Fibroblast of peridontal ligament (primary cell): ENCODE measurements at regions not wholly inside any gene's neighbourhood (a gene's known extent, or its start where the extent isn't known, plus 50 kb on each side); places are given as distances from the start of the nearest gene placed in this dataset.

Experiments used
- DNase-seq: peaks from one replicate; pipeline ENCODE4 v3.0.0-alpha.2; 2010; ENCODE audit errors: extremely low read depth

GRCh38 chr12:98144953-98145352 lies 370.4 kb upstream of the TMPO start:
- DNase-seq: no peak

GRCh38 chr12:98146043-98146442 lies 369.3 kb upstream of the TMPO start:
- DNase-seq: no peak

- no peak for DNase-seq
Observed at GRCh38 chr12:98146487-98146886, 368.9 kb upstream of the TMPO start.

- no peak for DNase-seq
Observed at GRCh38 chr12:98149270-98149669, 366.1 kb upstream of the TMPO start.

- DNase-seq: no peak
Observed at GRCh38 chr12:98149691-98150210, 365.6 kb upstream of the TMPO start.

GRCh38 chr12:98151105-98151590 lies 364.2 kb upstream of the TMPO start:
- DNase-seq: no peak

- no peak for DNase-seq
Observed at GRCh38 chr12:98151984-98152383, 363.4 kb upstream of the TMPO start.

GRCh38 chr12:98154850-98155249 lies 360.5 kb upstream of the TMPO start:
- DNase-seq: no peak

- no peak for DNase-seq
Observed at GRCh38 chr12:98156697-98157096, 358.7 kb upstream of the TMPO start.

- DNase-seq: no peak
Observed at GRCh38 chr12:98162906-98163678, 352.3 kb upstream of the TMPO start.

- no peak for DNase-seq
Observed at GRCh38 chr12:98172304-98172703, 343.1 kb upstream of the TMPO start.

GRCh38 chr12:98172801-98173200 lies 342.6 kb upstream of the TMPO start:
- DNase-seq: no peak

- DNase-seq: no peak
Observed at GRCh38 chr12:98173773-98174427, 341.5 kb upstream of the TMPO start.

GRCh38 chr12:98174428-98174809 lies 341.0 kb upstream of the TMPO start:
- DNase-seq: no peak

GRCh38 chr12:98178126-98178525 lies 337.3 kb upstream of the TMPO start:
- no peak for DNase-seq

- no peak for DNase-seq
Observed at GRCh38 chr12:98179151-98179550, 336.2 kb upstream of the TMPO start.

GRCh38 chr12:98180603-98181002 lies 334.8 kb upstream of the TMPO start:
- no peak for DNase-seq

GRCh38 chr12:98182821-98183220 lies 332.6 kb upstream of the TMPO start:
- DNase-seq: no peak

GRCh38 chr12:98185606-98186005 lies 329.8 kb upstream of the TMPO start:
- DNase-seq: no peak

GRCh38 chr12:98188650-98189077 lies 326.7 kb upstream of the TMPO start:
- DNase-seq: no peak

GRCh38 chr12:98194591-98194990 lies 320.8 kb upstream of the TMPO start:
- DNase-seq: no peak

- no peak for DNase-seq
Observed at GRCh38 chr12:98198261-98198982, 317.0 kb upstream of the TMPO start.
